WI38 (cell line): ENCODE measurements at regions not wholly inside any gene's neighbourhood (a gene's known extent, or its start where the extent isn't known, plus 50 kb on each side); places are given as distances from the start of the nearest gene placed in this dataset.

Experiments used
- H3K4me3 ChIP-seq: 2 replicates; pipeline ENCODE4 v1.5.1; 2011; ENCODE audit warnings: low read depth, mild to moderate bottlenecking, control low read depth, low read length
- CTCF ChIP-seq: IDR thresholded peaks from 2 replicates; pipeline ENCODE4 v1.5.1; 2012; ENCODE audit warnings: low read depth, mild to moderate bottlenecking, control low read depth, low read length

- TF ChIP-seq CTCF, result no peak
- H3K4me3 ChIP-seq, result no peak overlapping the region
These were observed 386.0 kb downstream of the SEMA3D start for GRCh38 chr7:84800846-84801245.

- no peak overlapping the region for H3K4me3 ChIP-seq
- no peak for TF ChIP-seq CTCF
These were observed 387.8 kb downstream of the SEMA3D start for GRCh38 chr7:84799106-84799505.

GRCh38 chr7:84792231-84792893, 394.5 kb downstream of the SEMA3D start:
- no peak overlapping the region for H3K4me3 ChIP-seq
- TF ChIP-seq CTCF, result no peak

GRCh38 chr7:84790882-84791281, 396.0 kb downstream of the SEMA3D start:
- no peak overlapping the region for H3K4me3 ChIP-seq
- TF ChIP-seq CTCF, result no peak

- no peak for TF ChIP-seq CTCF
- no peak overlapping the region for H3K4me3 ChIP-seq
These were observed 400.8 kb downstream of the SEMA3D start for GRCh38 chr7:84786073-84786472.

GRCh38 chr7:84784450-84784849, 402.4 kb downstream of the SEMA3D start:
- TF ChIP-seq CTCF, result no peak
- H3K4me3 ChIP-seq, result no peak overlapping the region

GRCh38 chr7:84783141-84783778, 403.6 kb downstream of the SEMA3D start:
- H3K4me3 ChIP-seq, result peak overlapping the region; percentile 32
- TF ChIP-seq CTCF, result no peak
